Hematopoietic multipotent progenitor cell treated with erythropoietin and hydrocortisone succinate and interleukin-3 and kit ligand, for 15 days (in vitro differentiated cells): ENCODE measurements at regions not wholly inside any gene's neighbourhood (a gene's known extent, or its start where the extent isn't known, plus 50 kb on each side); places are given as distances from the start of the nearest gene placed in this dataset.
"Not testable (repeated sequence)": the region's sequence is repeated elsewhere in the genome, so short reads cannot be mapped to it uniquely, and the experiment has no call there.

Source experiments
- DNase-seq: peaks from one replicate; pipeline ENCODE4 v3.0.0-alpha.2; 2015; ENCODE audit warnings: low spot score

GRCh38 chr3:144524531-144524930 is 552.9 kb downstream of the DIPK2A start:
- no peak for DNase-seq

DNA sequence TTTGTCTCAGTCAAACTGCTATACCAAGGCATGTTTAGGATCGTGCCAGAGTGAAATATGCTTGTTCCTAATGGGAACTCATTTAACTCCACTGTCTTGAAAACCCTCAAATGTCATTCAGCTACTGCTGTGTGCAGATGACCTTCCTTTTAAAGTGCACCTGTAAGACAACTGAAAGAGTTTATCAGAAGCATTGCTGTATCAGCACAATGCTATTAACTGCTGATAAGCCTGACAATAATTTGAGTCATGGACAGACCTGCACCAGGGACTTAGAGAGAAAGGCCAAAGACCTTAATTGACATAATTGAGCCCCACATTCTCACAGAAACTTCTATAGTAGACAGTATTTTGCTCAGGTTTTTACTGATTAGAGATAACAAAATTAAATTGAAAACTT is 557.9 kb downstream of the DIPK2A start:
- no peak for DNase-seq

GRCh38 chr3:144544871-144545270 is 573.2 kb downstream of the DIPK2A start:
- DNase-seq: no peak

DNA sequence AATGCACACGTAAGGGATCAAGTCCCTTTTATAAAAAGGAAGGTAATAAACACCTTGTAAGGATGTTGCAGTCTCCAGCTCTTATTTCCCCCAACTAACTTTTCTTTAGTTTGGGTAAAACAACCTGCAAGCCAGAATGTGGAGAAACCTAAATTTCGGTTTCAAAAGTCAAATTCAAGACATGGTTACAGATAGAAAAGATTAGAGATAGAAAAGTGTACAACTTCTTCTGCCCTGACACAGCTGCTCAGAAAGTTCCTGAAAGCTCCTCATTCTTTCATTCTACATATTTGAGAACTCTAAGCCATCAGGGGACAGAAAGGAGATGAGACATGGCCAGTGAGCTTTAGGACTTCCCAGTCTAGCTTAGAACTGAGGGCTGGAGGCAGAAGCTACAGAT is 574.9 kb downstream of the DIPK2A start:
- no peak for DNase-seq

DNA sequence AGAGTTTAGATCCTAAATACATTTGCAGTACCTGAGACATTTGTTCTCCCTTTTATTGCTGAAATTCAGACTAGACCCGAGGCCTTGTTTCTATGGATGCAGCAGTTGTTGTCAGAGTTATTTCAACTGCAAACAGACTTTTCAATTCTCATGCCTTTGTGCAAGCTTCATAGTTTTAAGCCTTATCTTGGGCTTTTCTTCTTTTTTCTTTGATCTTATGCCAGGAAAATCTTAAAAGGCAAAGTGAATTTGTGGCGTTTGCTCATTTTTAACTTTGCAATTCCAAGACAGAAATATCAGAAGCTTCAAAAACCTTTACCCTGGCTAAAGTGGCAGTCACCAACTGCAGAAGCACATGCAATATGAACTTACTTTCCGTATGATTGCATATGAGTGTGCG is 576.7 kb downstream of the DIPK2A start:
- no peak for DNase-seq

GRCh38 chr3:144549166-144549565 is 577.5 kb downstream of the DIPK2A start:
- DNase-seq: no peak

DNA sequence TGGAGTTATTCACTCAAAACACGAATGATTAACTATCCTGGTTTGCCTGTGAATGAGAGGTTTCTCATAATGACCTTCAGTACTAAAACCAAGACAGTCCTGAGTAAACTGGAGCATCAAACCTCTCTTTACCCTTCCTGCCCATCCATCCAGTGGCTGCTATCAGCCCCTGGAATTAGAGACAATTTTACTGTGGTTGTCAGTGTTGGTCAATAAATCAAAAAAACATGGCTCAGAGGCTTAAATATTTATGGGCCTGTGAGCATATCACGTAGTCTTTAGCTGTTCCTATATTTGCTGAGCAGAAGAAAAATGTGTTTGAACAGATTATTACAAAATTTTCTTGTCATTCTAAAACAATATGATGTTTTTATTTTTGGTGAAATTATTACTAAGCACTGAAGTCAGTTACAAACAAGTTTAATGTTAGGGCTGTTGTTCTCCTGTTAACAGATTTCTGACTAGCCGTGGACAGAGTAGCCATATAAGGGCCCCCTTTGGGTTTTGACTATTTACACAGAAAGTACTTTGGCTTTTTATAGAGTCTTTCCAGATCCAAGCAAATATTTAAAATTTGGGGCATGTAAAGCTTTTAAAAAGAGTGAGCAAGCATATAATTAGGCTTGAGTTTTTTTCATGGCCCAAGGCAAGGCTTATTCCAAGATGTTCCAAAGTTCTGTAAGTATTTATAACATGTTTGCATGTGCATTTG is 580.9 kb downstream of the DIPK2A start:
- DNase-seq: no peak

GRCh38 chr3:144553301-144553700 is 581.7 kb downstream of the DIPK2A start:
- no peak for DNase-seq

DNA sequence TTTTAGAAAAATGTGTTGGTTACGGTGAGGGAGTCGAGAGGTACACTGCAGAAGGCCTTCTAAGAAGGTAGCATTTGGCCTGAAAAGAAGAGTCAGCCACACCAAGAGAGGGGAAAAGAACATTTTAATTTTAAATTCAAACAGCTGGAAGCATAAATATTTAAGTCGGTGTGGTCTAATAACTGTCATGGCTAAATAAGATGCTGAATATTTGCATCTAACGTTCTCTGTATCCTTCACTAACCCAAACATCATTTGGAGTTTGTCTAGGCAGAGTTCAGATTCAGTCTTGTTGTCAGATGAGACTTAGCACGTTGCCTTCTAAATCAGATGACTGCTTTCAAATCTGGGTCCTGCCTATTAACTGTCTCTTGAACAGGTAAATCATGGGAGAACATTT is 583.3 kb downstream of the DIPK2A start:
- no peak for DNase-seq

DNA sequence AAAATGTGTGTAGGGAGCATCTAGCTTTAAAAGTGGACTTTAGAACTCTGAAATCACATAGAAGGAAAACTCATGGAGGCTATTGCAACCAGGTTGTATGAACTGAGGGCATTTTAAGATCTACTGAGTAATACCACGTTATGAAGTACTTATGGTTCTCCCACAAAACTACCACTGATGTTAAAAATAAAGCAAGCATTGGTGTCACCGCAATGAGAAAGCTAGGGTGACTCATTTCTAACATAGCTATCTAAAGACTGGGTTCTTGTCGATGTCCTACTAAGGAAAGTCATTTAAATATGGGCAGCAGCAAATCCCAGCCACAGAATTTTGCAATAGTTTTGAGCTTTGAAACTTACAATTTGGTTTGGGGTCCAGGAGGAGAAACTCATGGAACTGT is 584.8 kb downstream of the DIPK2A start:
- no peak for DNase-seq

DNA sequence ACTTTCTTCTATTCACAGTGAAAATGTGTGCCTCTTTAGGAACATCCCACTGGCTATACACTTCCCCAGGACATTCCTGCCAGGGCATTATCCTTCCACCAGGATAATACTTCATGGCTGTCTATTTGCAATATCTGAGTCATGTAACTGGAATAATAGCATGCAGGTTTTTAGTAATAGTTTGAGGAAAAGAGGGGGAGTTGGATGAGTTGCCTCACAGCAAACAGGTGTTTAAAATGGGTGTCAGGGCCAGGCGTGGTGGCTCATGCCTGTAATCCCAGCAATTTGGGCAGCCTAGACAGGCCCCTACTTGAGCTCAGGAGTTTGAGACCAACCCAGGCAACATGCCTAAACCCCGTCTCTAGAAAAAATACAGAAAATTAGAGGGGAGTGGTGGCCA is 585.9 kb downstream of the DIPK2A start:
- no peak for DNase-seq

DNA sequence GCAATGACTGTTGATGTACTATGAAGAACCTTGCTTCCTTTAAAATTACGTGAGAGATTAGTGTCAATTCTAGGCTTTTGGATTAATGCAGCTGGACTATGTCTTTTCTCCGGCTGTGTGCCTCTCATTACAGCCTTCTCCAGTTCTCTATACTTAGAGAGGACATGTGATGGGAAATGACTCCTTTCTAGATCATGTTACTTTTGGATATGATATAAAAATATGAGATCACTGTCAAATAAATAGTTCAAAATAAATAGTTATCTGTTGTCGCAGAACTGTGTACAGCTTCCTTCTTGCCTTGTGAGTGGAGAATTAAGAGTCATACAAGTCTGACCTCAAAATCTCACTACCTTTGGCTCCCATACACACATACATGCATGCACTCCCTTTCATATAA is 592.4 kb downstream of the DIPK2A start:
- no peak for DNase-seq

GRCh38 chr3:144566320-144566719 is 594.7 kb downstream of the DIPK2A start:
- DNase-seq: no peak

DNA sequence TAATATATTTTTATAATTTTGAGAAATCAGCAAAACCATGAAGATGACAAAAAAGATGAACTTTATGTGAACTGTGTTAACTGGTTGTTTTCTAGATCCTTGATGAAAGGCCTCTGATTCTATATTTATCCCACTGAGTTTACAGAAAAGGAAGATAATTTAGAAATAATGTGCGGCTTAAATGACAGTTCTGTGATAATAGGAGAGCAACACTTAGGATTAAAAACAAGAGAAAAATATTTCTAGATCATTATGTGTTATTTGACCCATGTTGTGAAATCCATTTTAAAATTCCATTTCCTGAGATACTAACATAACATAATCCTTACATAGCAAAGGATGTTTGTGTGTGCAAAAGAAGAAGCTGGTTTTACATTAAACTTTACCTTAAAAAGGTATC is 598.0 kb downstream of the DIPK2A start:
- no peak for DNase-seq

DNA sequence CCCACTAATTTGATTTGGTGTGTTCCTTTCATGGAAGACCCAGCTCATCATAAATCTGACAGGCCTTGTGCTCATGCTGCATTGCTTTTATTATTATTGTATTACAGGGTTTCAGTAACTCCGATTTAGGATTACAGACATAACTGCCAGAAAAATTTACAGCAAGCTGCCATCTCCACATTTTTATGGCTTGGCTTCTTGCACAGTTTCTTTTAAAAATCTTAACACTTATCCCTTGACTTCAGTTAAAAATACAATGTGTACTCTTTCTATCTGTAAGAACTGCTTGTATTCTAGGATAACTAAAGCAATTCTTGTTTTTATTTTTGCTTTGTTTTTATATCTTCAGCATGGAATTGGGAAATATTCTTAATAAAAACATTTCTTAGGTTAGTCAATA is 612.2 kb downstream of the DIPK2A start:
- DNase-seq: no peak

- no peak for DNase-seq
These were observed 613.8 kb downstream of the DIPK2A start for GRCh38 chr3:144585408-144585807.

DNA sequence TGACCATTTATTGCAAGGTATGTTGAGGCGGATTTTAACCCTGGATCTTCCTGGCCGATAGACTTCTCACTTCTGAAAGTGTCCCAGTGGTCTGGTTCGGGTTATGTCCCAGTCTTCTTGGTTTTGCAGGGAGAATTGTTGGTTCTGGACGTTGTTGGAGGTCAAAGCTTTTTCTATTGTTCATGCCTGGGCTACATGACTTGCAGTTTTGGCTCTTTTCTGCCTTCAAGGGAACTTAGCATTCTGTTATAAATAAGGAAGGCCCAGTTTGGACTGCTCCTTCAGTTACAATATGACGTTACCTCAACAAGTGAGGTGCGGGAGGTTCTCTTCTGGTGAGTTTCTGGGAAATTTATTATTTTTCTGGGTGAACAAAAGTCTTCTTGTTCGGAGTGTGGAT is 614.3 kb downstream of the DIPK2A start:
- DNase-seq: no peak

DNA sequence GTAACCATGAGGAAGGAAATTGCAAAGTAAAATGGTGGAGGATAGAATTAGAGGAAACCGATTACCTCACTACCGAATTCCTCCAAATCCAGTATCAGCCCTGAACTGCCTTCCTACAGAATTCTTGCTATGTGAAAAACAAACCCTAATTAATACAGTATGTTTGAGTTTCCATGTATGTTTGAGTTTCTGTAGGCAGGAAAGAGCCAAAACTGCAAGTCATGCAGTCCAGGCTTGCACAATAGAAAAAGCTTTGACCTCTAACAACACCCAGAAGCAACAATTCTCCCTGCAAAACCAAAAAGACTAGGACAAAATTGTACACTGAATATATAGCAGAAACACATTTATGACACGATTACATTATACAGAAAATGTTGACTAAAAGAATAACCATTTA is 614.8 kb downstream of the DIPK2A start:
- DNase-seq: no peak

DNA sequence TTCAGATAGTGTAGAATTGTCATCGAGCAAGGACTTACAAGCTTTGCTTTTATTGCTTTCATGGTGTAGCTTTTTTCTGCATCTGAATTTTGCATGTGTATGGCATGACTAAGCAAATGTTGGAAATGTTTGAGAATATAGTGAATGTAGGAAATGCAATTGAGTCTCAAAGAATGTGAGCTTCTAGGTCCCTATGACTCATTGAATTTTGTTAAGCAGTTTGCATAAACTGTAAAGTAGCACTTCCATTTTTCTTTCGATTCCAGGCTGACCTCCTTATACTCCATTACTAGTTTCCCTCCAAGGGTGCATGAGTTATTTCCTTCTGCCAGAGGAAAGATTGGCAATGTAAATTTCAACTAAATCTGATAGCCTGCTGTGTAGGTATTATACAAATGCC is 619.2 kb downstream of the DIPK2A start:
- no peak for DNase-seq

DNA sequence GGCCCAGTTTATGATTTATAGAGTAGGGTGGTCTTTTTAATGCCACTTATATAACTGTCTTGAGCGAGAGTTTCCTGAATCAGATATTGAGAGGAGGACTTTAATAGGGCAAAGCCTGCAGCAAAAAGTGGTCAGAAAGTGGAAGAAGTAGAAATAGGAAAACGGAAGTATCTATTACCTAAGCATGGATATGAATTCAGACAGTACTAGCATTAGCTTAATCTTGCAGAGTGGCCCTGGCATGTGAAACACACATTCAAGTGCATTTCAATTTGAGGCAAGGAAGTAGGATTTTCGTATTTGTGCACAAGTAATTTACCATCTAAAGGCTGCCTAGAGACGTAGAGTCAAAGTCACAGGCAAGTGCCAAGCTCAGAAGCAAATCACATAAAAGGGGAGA is 622.3 kb downstream of the DIPK2A start:
- no peak for DNase-seq

DNA sequence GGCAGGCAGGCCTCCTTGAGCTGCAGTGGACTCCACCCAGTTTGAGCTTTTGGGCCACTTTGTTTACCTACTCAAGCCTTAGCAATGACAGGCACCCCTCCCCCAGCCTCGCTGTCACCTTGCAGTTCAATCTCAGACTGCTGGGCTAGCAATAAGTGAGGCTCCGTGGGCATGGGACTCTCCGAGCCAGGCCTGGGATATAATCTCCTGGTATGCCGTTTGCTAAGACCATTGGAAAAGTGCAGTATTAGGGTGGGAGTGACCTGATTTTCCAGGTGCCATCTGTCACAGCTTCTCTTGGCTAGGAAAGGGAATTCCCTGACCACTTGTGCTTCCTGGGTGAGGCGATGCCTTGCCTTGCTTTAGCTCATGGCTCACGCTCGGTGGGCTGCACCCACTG is 648.6 kb downstream of the DIPK2A start:
- DNase-seq: not testable (repeated sequence)

- DNase-seq: no peak
These were observed 651.2 kb downstream of the DIPK2A start for GRCh38 chr3:144622845-144623244.

GRCh38 chr3:144624656-144625055 is 653.0 kb downstream of the DIPK2A start:
- no peak for DNase-seq

DNA sequence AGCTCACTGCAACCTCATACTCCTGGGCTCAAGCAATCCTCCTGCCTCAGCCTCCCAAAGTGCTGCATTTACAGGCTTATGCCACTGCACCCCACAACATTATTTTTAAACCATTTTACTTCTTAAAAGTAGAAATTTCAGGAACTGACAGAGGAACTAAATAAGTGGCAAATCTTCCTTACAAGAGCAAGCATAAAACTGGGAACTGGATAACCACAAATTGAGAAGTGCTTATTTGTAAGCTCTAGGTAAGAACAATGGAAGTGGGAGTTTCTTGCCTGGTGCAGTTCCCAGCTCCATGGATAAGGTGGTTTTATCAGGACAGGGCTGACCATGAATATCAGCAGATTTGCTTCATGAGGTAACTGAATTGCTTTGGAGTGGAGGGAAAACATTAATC is 655.2 kb downstream of the DIPK2A start:
- DNase-seq: no peak

DNA sequence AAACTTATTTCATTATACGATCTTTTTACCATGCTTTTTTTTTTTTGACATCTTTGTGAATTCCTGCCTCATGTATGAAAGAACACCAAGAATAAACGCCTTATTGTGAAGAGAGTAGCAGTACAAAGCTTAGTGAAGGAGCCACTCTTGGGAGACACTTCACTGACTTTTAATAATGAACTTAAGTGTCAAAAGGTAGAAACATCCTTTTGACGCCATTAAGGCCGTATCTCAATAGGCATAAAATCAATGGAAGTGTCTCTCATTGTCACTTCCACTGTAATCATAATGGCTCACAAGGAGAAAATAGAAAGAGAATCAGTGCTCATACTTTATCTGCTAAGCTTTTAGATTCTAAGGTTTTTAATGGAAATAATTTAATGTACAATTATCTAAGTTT is 657.8 kb downstream of the DIPK2A start:
- no peak for DNase-seq
